HEK293 (cell line): ENCODE measurements at regions not wholly inside any gene's neighbourhood (a gene's known extent, or its start where the extent isn't known, plus 50 kb on each side); places are given as distances from the start of the nearest gene placed in this dataset.

Source experiments
- CTCF ChIA-PET: fragments of 350-600 bp; formaldehyde crosslinking; extraction: SDS; loops from one replicate; lab custom pipeline; 2021; ENCODE audit warnings: antibody characterized with exemption; lab: Yijun Ruan, JAX
- POLR2A ChIA-PET: fragments of 300-600 bp; formaldehyde crosslinking; extraction: SDS; loops from one replicate; lab custom pipeline; 2020; ENCODE audit warnings: antibody characterized with exemption, inconsistent platforms; lab: Yijun Ruan, JAX
- H3K27ac ChIP-seq: fragments of 200-500 bp; sonication (Bioruptor generic); 2 replicates; pipeline ENCODE4 v1.5.1; 2014; ENCODE audit warnings: low read depth, low read length, control low read depth, inconsistent platforms; ENCODE audit errors: extremely low read depth
- H3K36me3 ChIP-seq, 2 experiments: fragments of 200-500 bp in 1 of 2; sonication (Bioruptor generic) in 1 of 2; 1 replicate in 1 of 2; 2 replicates in 1 of 2; pipeline ENCODE4 v1.5.1; 2014 to 2017; ENCODE audit warnings: inconsistent platforms in 2 of 2, low read length in 2 of 2; ENCODE audit not compliant: control insufficient read depth in 2 of 2, insufficient read depth in 1 of 2
- H3K4me1 ChIP-seq: fragments of 200-500 bp; sonication (Bioruptor generic); 2 replicates; pipeline ENCODE4 v1.5.1; 2014; ENCODE audit warnings: mild to moderate bottlenecking, low read length, inconsistent platforms; ENCODE audit not compliant: control insufficient read depth, insufficient read depth
- H3K4me3 ChIP-seq: 2 replicates; pipeline ENCODE4 v1.5.1; 2011; ENCODE audit warnings: low read depth, mild to moderate bottlenecking, control low read depth, low read length, moderate library complexity
- H3K9me3 ChIP-seq: fragments of 200-500 bp; sonication (Bioruptor generic); 2 replicates; pipeline ENCODE4 v1.5.1; 2014; ENCODE audit warnings: low read depth, low read length, inconsistent platforms; ENCODE audit not compliant: control insufficient read depth, insufficient read depth
- GLI4 ChIP-seq: fragments of 450-650 bp; formaldehyde crosslinking; IDR thresholded peaks from 2 replicates; pipeline ENCODE4 v1.5.1; 2016; ENCODE audit warnings: missing biosample characterization, missing genetic modification characterization
- HOXA7 ChIP-seq: sonication (generic); formaldehyde crosslinking; IDR thresholded peaks from 2 replicates; pipeline ENCODE4 v1.8.1; 2022; ENCODE audit warnings: missing genetic modification reagents, borderline replicate concordance
- MEIS1 ChIP-seq: sonication (generic); formaldehyde crosslinking; IDR thresholded peaks from 2 replicates; pipeline ENCODE4 v1.8.1; 2022; ENCODE audit warnings: missing genetic modification reagents, mild to moderate bottlenecking, borderline replicate concordance
- ZBTB21 ChIP-seq: fragments of 450-650 bp; formaldehyde crosslinking; IDR thresholded peaks from 2 replicates; pipeline ENCODE4 v1.5.1; 2017; ENCODE audit warnings: missing biosample characterization, missing genetic modification characterization
- ZEB2 ChIP-seq: fragments of 450-650 bp; formaldehyde crosslinking; IDR thresholded peaks from 2 replicates; pipeline ENCODE4 v1.5.1; 2016; ENCODE audit warnings: missing biosample characterization, missing genetic modification characterization
- ZNF2 ChIP-seq: fragments of 450-650 bp; formaldehyde crosslinking; IDR thresholded peaks from 2 replicates; pipeline ENCODE4 v1.5.1; 2016; ENCODE audit warnings: missing biosample characterization, missing genetic modification characterization
- ZNF211 ChIP-seq: fragments of 450-650 bp; formaldehyde crosslinking; IDR thresholded peaks from 2 replicates; pipeline ENCODE4 v1.5.1; 2016; ENCODE audit warnings: low read depth, missing biosample characterization, missing genetic modification characterization
- ZNF23 ChIP-seq: fragments of 450-650 bp; formaldehyde crosslinking; IDR thresholded peaks from 2 replicates; pipeline ENCODE4 v1.5.1; 2016; ENCODE audit warnings: missing biosample characterization, missing genetic modification characterization, borderline replicate concordance
- ZNF311 ChIP-seq: fragments of 450-650 bp; formaldehyde crosslinking; IDR thresholded peaks from 2 replicates; pipeline ENCODE4 v1.5.1; 2017; ENCODE audit warnings: missing biosample characterization, missing genetic modification characterization, borderline replicate concordance
- ZNF514 ChIP-seq: fragments of 450-650 bp; formaldehyde crosslinking; IDR thresholded peaks from 2 replicates; pipeline ENCODE4 v1.5.1; 2016; ENCODE audit warnings: missing biosample characterization, missing genetic modification characterization
- ZNF544 ChIP-seq: fragments of 450-650 bp; formaldehyde crosslinking; IDR thresholded peaks from 2 replicates; pipeline ENCODE4 v1.5.0; 2017; ENCODE audit warnings: missing biosample characterization, missing genetic modification characterization
- ZNF561 ChIP-seq: fragments of 450-650 bp; IDR thresholded peaks from 2 replicates; pipeline ENCODE4 v1.5.1; 2018; ENCODE audit warnings: missing biosample characterization, missing genetic modification characterization, borderline replicate concordance
- ZNF76 ChIP-seq: fragments of 450-650 bp; formaldehyde crosslinking; IDR thresholded peaks from 2 replicates; pipeline ENCODE4; 2016; ENCODE audit warnings: low read depth, missing biosample characterization, missing genetic modification characterization, borderline replicate concordance
- TF ChIP-seq, protein P1 (sequence below): fragments of 450-650 bp; formaldehyde crosslinking; conservative IDR thresholded peaks from 2 replicates; pipeline ENCODE4 v1.5.1; 2016; ENCODE audit warnings: low read depth, missing biosample characterization, missing genetic modification characterization
- TF ChIP-seq, protein P2 (sequence below): fragments of 450-650 bp; formaldehyde crosslinking; IDR thresholded peaks from 2 replicates; pipeline ENCODE4 v1.5.1; 2016; ENCODE audit warnings: missing biosample characterization, missing genetic modification characterization
- TF ChIP-seq, protein P3 (sequence below): fragments of 450-650 bp; formaldehyde crosslinking; IDR thresholded peaks from 2 replicates; pipeline ENCODE4 v1.5.1; 2016; ENCODE audit warnings: missing biosample characterization, missing genetic modification characterization
- TF ChIP-seq, protein P4 (sequence below): fragments of 450-650 bp; formaldehyde crosslinking; IDR thresholded peaks from 2 replicates; pipeline ENCODE4 v1.5.1; 2016; ENCODE audit warnings: missing biosample characterization, missing genetic modification characterization

DNA sequence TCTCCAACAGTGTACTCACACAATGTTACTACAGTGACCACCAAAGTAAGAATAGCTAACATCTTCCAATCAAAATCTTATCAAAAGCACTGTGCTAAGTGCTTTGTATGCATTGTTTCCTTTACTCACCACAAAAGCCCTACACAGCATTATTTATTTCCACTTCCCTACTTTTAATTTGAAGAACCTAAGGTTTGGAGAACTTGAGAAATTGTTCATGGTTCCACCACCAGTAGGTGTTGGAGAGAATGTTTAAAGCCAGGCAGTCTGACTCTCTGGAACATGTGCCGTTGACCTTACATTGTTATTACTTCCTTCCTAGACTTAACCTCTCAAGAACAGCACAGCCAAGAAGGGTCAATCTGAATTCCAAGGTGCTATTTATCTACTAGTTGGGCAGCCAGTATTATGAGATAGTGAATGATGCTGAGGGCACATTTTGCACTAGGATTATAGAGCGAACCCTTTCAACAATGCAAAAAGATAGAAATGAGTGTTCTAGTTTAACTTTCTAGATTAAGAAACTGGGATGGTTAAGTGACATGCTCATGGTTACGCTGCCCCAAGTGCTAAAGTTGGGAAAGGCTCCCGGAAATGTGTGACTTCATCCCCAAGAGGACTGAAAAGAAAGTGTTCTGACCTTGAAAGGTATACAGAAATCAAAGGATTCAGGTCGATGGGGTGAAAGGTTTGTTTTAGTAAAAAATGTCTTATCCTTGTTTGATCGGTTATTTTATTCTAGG, 55.2 kb upstream of the FAM136A start:
- Histone ChIP-seq H3K36me3 (no peaks in the 10 kb centered on the region), H3K4me1 (no peaks in the 10 kb centered on the region)
- TF ChIP-seq ZNF544 (tag by site-specific recombination) (no peak), ZEB2 (tag by site-specific recombination) (no peak), HOXA7 (CRISPR knock-in tag) (no peak), ZNF561 (tag by site-specific recombination) (no peak), ZNF2 (no peak), ZNF211 (no peak)
- TF ChIP-seq, all 188 proteins: peak for 0
- no peak overlapping the region for H3K27ac ChIP-seq
- ChIA-PET POLR2A (no interaction called here), CTCF (interaction anchor here (0.6 to 1.8 kb wide), 3 partner anchors 16 to 428 kb away, joined by 3 to 5 read pairs (median 4); no protein-coding TSS in a partner anchor)
- no peaks in the 10 kb centered on the region for H3K9me3 ChIP-seq
- H3K4me3 ChIP-seq = no peak overlapping the region

DNA sequence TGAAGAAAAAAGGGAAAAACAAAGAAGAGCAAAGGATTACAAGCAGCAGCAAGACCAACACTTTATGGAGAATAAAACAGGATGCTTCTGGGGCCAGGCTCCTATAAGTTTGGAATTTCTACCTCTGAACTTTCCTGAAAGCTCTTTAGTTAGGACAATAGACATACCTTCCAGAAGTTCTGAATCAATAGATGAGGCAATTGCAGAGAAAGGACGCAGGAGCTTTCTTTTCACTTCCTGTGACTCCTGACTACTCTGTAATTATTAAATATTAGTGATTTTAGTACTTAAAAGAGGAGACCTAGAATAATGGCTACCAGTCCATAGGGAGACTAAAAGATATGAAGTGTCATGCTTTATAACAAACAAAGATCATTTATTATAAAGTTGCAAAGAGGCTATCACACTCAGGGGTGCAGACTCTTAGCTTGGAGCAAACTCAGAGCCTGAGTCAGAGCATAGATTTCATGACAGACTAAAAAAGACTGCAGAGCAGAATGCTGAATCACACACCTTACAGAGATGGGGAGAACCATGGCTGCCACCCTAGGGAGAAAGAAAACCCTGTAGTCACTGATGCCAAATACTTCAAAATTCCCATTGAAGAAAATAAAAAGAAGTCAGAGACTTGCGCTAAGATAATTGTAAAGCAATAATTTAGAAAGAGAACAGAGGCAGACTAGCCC, 52.5 kb upstream of the FAM136A start:
- no peak overlapping the region for H3K27ac ChIP-seq
- no peaks in the 10 kb centered on the region for H3K36me3 ChIP-seq
- TF ChIP-seq GLI4 (tag by site-specific recombination) = no peak
- TF ChIP-seq MEIS1 (CRISPR knock-in tag) = no peak
- no peak for TF ChIP-seq ZNF311
- TF ChIP-seq, protein P1, sequence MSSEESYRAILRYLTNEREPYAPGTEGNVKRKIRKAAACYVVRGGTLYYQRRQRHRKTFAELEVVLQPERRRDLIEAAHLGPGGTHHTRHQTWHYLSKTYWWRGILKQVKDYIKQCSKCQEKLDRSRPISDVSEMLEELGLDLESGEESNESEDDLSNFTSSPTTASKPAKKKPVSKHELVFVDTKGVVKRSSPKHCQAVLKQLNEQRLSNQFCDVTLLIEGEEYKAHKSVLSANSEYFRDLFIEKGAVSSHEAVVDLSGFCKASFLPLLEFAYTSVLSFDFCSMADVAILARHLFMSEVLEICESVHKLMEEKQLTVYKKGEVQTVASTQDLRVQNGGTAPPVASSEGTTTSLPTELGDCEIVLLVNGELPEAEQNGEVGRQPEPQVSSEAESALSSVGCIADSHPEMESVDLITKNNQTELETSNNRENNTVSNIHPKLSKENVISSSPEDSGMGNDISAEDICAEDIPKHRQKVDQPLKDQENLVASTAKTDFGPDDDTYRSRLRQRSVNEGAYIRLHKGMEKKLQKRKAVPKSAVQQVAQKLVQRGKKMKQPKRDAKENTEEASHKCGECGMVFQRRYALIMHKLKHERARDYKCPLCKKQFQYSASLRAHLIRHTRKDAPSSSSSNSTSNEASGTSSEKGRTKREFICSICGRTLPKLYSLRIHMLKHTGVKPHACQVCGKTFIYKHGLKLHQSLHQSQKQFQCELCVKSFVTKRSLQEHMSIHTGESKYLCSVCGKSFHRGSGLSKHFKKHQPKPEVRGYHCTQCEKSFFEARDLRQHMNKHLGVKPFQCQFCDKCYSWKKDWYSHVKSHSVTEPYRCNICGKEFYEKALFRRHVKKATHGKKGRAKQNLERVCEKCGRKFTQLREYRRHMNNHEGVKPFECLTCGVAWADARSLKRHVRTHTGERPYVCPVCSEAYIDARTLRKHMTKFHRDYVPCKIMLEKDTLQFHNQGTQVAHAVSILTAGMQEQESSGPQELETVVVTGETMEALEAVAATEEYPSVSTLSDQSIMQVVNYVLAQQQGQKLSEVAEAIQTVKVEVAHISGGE (tag by site-specific recombination) = no peak
- no peak for TF ChIP-seq ZNF23 (tag by site-specific recombination)
- TF ChIP-seq, protein P2, sequence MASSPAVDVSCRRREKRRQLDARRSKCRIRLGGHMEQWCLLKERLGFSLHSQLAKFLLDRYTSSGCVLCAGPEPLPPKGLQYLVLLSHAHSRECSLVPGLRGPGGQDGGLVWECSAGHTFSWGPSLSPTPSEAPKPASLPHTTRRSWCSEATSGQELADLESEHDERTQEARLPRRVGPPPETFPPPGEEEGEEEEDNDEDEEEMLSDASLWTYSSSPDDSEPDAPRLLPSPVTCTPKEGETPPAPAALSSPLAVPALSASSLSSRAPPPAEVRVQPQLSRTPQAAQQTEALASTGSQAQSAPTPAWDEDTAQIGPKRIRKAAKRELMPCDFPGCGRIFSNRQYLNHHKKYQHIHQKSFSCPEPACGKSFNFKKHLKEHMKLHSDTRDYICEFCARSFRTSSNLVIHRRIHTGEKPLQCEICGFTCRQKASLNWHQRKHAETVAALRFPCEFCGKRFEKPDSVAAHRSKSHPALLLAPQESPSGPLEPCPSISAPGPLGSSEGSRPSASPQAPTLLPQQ (tag by site-specific recombination) = no peak
- TF ChIP-seq ZNF211 = no peak
- TF ChIP-seq ZNF514 (tag by site-specific recombination) = no peak
- TF ChIP-seq, protein P3, sequence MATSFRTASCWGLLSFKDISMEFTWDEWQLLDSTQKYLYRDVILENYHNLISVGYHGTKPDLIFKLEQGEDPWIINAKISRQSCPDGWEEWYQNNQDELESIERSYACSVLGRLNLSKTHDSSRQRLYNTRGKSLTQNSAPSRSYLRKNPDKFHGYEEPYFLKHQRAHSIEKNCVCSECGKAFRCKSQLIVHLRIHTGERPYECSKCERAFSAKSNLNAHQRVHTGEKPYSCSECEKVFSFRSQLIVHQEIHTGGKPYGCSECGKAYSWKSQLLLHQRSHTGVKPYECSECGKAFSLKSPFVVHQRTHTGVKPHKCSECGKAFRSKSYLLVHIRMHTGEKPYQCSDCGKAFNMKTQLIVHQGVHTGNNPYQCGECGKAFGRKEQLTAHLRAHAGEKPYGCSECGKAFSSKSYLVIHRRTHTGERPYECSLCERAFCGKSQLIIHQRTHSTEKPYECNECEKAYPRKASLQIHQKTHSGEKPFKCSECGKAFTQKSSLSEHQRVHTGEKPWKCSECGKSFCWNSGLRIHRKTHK (tag by site-specific recombination) = no peak
- TF ChIP-seq ZNF76 (tag by site-specific recombination) = no peak
- TF ChIP-seq ZBTB21 (tag by site-specific recombination) = no peak
- TF ChIP-seq, protein P4, sequence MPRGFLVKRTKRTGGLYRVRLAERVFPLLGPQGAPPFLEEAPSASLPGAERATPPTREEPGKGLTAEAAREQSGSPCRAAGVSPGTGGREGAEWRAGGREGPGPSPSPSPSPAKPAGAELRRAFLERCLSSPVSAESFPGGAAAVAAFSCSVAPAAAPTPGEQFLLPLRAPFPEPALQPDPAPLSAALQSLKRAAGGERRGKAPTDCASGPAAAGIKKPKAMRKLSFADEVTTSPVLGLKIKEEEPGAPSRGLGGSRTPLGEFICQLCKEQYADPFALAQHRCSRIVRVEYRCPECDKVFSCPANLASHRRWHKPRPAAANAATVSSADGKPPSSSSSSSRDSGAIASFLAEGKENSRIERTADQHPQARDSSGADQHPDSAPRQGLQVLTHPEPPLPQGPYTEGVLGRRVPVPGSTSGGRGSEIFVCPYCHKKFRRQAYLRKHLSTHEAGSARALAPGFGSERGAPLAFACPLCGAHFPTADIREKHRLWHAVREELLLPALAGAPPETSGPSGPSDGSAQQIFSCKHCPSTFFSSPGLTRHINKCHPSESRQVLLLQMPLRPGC (tag by site-specific recombination) = no peak
- POLR2A ChIA-PET = no interaction called here
- CTCF ChIA-PET = interaction anchor here (0.6 kb wide), 2 partner anchors 15 to 53 kb away, joined by 3 to 8 read pairs; partner anchors contain the start of gene FAM136A
- H3K9me3 ChIP-seq = no peaks in the 10 kb centered on the region
- no peaks in the 10 kb centered on the region for H3K4me1 ChIP-seq
- no peak overlapping the region for H3K4me3 ChIP-seq
